ENCODE measurements at regions not wholly inside any gene's neighbourhood (a gene's known extent, or its start where the extent isn't known, plus 50 kb on each side); places are given as distances from the start of the nearest gene placed in this dataset.

DNA sequence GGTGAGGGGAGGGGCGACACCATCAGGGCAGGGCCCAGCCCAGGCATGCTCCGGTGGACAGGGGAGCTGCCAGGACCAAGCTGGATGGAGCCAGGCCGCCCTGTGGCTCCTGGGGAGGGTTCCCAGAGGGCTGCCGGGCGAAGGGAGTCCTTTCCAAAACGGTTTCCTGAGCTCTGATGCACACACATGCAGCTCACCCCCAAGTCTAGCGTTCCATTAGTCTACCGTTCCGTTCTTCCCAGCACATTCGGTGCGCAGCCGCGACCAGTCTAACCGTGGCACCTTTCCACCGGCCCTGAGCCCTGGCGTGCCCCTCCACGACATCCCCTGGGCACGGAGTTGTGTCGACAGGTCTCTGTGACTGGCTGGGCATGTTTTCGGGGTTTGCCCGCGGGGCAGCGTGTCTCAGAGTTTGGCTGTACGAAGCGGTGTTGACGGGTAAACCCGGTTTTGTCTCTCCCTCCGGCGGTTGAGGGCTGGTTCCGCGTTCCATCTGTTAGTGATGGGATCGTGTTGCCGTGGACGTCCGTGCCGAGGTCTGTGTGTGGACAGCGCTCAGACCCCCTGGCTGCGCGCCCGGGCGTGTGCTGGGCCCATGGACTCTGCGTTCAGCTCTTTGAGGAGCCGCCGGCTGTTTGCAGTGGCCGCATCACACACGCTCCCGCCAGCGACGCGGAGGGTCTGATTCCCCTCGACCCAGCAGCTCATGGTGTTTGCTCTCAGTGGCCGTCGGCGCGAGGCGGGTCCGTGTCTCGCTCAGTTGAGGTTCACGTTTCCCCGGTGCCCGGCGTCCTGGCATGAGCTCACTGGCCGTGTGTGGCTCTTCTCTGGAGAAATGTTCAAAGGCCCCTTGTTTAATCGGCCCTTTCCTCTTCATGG, 121.2 kb downstream of the IGLL1 start:
- TF ChIP-seq GATA1 (IDR thresholded peaks at IDR 0.05; ENCODE audit: low read depth, low read length): no peak
- TF ChIP-seq POLR2A (IDR thresholded peaks at IDR 0.05; ENCODE audit: low read length): no peak
